ENCODE measurements at regions not wholly inside any gene's neighbourhood (a gene's known extent, or its start where the extent isn't known, plus 50 kb on each side); places are given as distances from the start of the nearest gene placed in this dataset.

GRCh38 chr17:36673068-36673467, 71.7 kb downstream of the MRM1 start:
- H3K4me3 ChIP-seq (ENCODE audit: control insufficient read depth, low read depth, low read length), result no peak overlapping the region
- no peak for TF ChIP-seq CTCF (conservative IDR thresholded peaks at IDR 0.05; ENCODE audit: control insufficient read depth, insufficient read depth, low read depth, low read length)
- DNase-seq (ENCODE audit: low read depth), result no peak

- no peak for TF ChIP-seq CTCF (conservative IDR thresholded peaks at IDR 0.05; ENCODE audit: control insufficient read depth, insufficient read depth, low read depth, low read length)
- H3K4me3 ChIP-seq (ENCODE audit: control insufficient read depth, low read depth, low read length), result no peak overlapping the region
- no peak for DNase-seq (ENCODE audit: low read depth)
Measured at GRCh38 chr17:36673637-36674277, 72.4 kb downstream of the MRM1 start.

- no peak overlapping the region for H3K4me3 ChIP-seq (ENCODE audit: control insufficient read depth, low read depth, low read length)
- TF ChIP-seq CTCF (conservative IDR thresholded peaks at IDR 0.05; ENCODE audit: control insufficient read depth, insufficient read depth, low read depth, low read length), result no peak
- no peak for DNase-seq (ENCODE audit: low read depth)
Measured at GRCh38 chr17:36674278-36674650, 72.9 kb downstream of the MRM1 start.

GRCh38 chr17:36675250-36675649, 73.9 kb downstream of the MRM1 start:
- DNase-seq (ENCODE audit: low read depth), result no peak
- TF ChIP-seq CTCF (conservative IDR thresholded peaks at IDR 0.05; ENCODE audit: control insufficient read depth, insufficient read depth, low read depth, low read length), result no peak
- H3K4me3 ChIP-seq (ENCODE audit: control insufficient read depth, low read depth, low read length), result no peak overlapping the region

GRCh38 chr17:36675786-36676185, 74.4 kb downstream of the MRM1 start:
- H3K4me3 ChIP-seq (ENCODE audit: control insufficient read depth, low read depth, low read length), result no peak overlapping the region
- no peak for DNase-seq (ENCODE audit: low read depth)
- TF ChIP-seq CTCF (conservative IDR thresholded peaks at IDR 0.05; ENCODE audit: control insufficient read depth, insufficient read depth, low read depth, low read length), result no peak

GRCh38 chr17:36679815-36680467, 78.6 kb downstream of the MRM1 start:
- no peak overlapping the region for H3K4me3 ChIP-seq (ENCODE audit: control insufficient read depth, low read depth, low read length)
- DNase-seq (ENCODE audit: low read depth), result no peak
- no peak for TF ChIP-seq CTCF (conservative IDR thresholded peaks at IDR 0.05; ENCODE audit: control insufficient read depth, insufficient read depth, low read depth, low read length)

All from fibroblast of mammary gland (primary cell).